ENCODE measurements at regions not wholly inside any gene's neighbourhood (a gene's known extent, or its start where the extent isn't known, plus 50 kb on each side); places are given as distances from the start of the nearest gene placed in this dataset.
A peak's percentile ranks its signal among the peaks of the same experiment; 100 is the strongest.

DNA sequence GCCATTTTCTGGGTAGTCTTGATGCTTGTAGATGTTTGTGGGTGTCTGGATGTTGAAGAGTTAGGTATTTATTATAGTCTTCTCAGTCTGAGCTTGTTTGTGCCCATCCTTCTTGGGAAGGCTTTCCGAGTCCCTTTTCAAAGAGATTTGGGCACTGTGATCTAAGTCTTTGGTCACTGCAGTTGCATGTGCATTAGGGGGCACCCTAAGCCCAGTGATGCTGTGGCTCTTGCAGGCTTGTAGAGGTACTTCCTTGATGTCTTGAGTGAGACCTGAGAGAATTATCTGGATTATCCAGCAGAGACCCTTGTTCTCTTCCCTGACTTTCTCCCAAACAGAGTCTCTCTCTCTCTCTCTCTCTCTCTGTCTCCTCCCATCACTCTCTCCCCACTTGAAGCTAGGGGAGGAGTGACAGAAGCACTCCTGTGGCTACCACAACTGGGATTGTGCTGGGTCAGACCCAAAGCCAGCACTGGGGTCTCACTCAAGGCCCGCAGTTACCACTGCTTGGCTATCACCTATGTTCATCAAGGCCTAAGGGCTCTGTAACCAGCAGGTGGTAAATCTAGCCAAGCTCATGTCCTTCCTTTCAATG is 68.5 kb downstream of the TMCO5A start:
- no peak for DNase-seq (ENCODE audit: low spot score in 2 of 2, unreplicated experiment in 2 of 2)

DNA sequence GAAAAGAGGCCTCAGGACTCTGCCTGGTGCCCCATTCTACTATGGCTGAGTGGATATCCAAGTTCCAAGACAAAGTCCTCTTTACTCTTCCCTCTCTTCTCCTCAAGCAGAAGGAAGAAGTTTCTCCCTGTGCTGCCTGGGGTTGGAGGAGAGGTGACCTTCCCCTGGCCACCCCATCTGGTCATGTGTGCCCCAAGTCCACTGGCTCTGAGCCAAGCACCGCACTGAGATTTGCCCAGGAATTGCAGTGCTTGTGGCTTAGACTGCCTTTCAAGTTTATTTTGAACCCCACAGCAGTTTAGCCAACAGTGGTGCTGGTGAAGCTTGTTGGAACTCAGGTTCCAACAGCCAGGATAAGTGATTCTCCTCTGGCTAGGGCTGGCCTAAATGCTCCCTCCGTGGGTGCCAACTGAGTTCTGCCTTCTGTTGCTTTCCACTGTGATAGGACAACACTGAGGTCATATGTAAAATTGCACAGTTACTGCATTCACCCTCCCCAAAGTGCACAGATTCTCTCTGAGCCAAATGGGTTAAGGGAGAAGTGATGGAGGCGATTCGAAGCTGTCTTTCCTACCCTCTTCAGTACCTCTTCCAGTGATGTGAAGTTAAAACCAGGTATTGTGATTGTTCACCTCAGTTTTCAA is 69.9 kb downstream of the TMCO5A start:
- TF ChIP-seq, protein P1, sequence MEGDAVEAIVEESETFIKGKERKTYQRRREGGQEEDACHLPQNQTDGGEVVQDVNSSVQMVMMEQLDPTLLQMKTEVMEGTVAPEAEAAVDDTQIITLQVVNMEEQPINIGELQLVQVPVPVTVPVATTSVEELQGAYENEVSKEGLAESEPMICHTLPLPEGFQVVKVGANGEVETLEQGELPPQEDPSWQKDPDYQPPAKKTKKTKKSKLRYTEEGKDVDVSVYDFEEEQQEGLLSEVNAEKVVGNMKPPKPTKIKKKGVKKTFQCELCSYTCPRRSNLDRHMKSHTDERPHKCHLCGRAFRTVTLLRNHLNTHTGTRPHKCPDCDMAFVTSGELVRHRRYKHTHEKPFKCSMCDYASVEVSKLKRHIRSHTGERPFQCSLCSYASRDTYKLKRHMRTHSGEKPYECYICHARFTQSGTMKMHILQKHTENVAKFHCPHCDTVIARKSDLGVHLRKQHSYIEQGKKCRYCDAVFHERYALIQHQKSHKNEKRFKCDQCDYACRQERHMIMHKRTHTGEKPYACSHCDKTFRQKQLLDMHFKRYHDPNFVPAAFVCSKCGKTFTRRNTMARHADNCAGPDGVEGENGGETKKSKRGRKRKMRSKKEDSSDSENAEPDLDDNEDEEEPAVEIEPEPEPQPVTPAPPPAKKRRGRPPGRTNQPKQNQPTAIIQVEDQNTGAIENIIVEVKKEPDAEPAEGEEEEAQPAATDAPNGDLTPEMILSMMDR (IDR thresholded peaks at IDR 0.05; ENCODE audit: unreplicated experiment) = no peak
- H3K4me1 Mint-ChIP-seq = peaks cover 6% of the 10 kb centered on the region
- no peak for DNase-seq (ENCODE audit: low spot score in 2 of 2, unreplicated experiment in 2 of 2)
- peaks cover 33% of the 10 kb centered on the region for H3K9me3 Mint-ChIP-seq
- no peak overlapping the region for H3K4me3 Mint-ChIP-seq
- H3K27me3 Mint-ChIP-seq (ENCODE audit: low read depth) = peaks cover 11% of the 10 kb centered on the region
- H3K27ac Mint-ChIP-seq = no peak overlapping the region
- H3K36me3 Mint-ChIP-seq = peaks cover 11% of the 10 kb centered on the region

More for the DNA sequence above, 68.5 kb downstream of the TMCO5A start:
- H3K27ac Mint-ChIP-seq = no peak overlapping the region
- TF ChIP-seq, protein P1 (IDR thresholded peaks at IDR 0.05; ENCODE audit: unreplicated experiment) = no peak
- H3K9me3 Mint-ChIP-seq = peaks cover 39% of the 10 kb centered on the region
- H3K27me3 Mint-ChIP-seq (ENCODE audit: low read depth) = peaks cover 11% of the 10 kb centered on the region
- peaks cover 14% of the 10 kb centered on the region for H3K36me3 Mint-ChIP-seq
- H3K4me1 Mint-ChIP-seq = peaks cover 6% of the 10 kb centered on the region
- no peak overlapping the region for H3K4me3 Mint-ChIP-seq

DNA sequence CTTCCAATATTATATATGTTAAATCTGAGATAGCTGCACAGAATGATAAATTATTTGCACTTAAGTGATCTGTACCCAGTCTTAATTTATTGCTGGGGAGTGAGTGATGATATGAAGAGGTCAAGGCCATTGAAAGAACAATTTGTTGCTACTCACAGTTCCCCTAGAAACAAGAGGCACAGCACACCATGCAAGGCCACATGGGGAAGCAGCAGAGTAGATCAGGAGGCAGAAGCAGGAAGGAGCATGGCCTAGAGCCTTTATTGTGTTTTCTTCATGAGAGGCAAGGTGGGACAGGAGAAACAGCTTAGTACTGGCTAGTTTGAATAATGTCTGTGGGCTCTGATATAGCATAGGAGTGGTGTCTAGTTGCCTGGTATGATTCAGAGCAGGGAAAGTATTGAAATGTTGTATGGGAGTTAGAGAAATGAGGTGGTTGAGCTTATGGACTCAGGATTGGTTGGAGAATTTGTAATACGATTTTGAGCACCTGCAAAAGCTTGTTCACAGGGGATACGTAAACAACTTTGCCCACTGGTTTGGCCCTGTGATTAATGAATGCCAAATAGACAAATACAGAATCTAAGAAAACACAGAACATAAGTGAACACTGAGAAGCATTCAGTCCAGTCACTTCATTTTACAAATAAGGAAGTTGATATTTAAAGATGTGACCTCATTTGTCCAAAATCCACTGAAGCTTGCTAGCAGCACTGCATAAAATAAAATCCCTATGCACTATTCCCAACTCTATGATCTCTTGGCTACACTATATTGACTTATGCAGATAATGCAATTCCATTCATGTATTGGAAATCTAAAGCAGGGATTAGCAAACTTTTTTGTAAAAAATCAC is 71.7 kb downstream of the TMCO5A start:
- Mint-ChIP-seq H3K27ac (peak overlapping the region; percentile 32), H3K27me3 (ENCODE audit: low read depth) (peaks cover 11% of the 10 kb centered on the region), H3K36me3 (peaks cover 7% of the 10 kb centered on the region), H3K9me3 (peaks cover 17% of the 10 kb centered on the region), H3K4me1 (peaks cover 6% of the 10 kb centered on the region), H3K4me3 (no peak overlapping the region)
- TF ChIP-seq, protein P1 (IDR thresholded peaks at IDR 0.05; ENCODE audit: unreplicated experiment) = no peak
- no peak for DNase-seq (ENCODE audit: low spot score in 2 of 2, unreplicated experiment in 2 of 2)

- no peaks in the 10 kb centered on the region for H3K36me3 Mint-ChIP-seq
- H3K27me3 Mint-ChIP-seq (ENCODE audit: low read depth) = no peaks in the 10 kb centered on the region
- no peak overlapping the region for H3K4me3 Mint-ChIP-seq
- peaks cover 11% of the 10 kb centered on the region for H3K4me1 Mint-ChIP-seq
- H3K27ac Mint-ChIP-seq = no peak overlapping the region
- TF ChIP-seq, protein P1 (IDR thresholded peaks at IDR 0.05; ENCODE audit: unreplicated experiment) = no peak
- DNase-seq (ENCODE audit: low spot score in 2 of 2, unreplicated experiment in 2 of 2) = no peak
- no peaks in the 10 kb centered on the region for H3K9me3 Mint-ChIP-seq
These were observed 76.0 kb downstream of the TMCO5A start for GRCh38 chr15:38010395-38010794.

DNA sequence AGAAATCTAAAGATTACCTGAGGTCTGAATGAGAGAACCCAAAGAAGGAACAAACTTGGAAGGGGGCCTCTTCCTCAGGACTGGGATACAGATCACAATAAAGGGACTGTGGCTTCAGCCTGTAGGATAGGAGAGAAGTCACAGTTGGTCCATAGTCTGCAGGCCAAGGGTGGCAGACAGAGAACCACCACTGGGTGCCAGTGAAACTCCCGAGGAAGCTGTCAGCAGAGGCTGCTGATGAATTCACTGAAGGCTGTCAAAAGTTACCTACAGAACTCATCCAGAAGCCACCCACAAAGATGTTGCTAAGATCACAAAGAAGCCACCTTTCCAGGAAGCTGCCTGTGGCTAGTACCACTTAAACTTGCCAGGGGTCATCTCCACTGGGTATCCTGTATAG is 78.5 kb downstream of the TMCO5A start:
- Mint-ChIP-seq H3K27me3 (ENCODE audit: low read depth) (no peaks in the 10 kb centered on the region), H3K36me3 (no peaks in the 10 kb centered on the region), H3K4me1 (peaks cover 6% of the 10 kb centered on the region), H3K4me3 (no peak overlapping the region), H3K9me3 (no peaks in the 10 kb centered on the region), H3K27ac (no peak overlapping the region)
- TF ChIP-seq, protein P1 (IDR thresholded peaks at IDR 0.05; ENCODE audit: unreplicated experiment) = no peak
- DNase-seq (ENCODE audit: low spot score in 2 of 2, unreplicated experiment in 2 of 2) = no peak

All from mesothelial cell of epicardium (in vitro differentiated cells).